ENCODE measurements at regions not wholly inside any gene's neighbourhood (a gene's known extent, or its start where the extent isn't known, plus 50 kb on each side); places are given as distances from the start of the nearest gene placed in this dataset.
A peak's percentile ranks its signal among the peaks of the same experiment; 100 is the strongest.

DNA sequence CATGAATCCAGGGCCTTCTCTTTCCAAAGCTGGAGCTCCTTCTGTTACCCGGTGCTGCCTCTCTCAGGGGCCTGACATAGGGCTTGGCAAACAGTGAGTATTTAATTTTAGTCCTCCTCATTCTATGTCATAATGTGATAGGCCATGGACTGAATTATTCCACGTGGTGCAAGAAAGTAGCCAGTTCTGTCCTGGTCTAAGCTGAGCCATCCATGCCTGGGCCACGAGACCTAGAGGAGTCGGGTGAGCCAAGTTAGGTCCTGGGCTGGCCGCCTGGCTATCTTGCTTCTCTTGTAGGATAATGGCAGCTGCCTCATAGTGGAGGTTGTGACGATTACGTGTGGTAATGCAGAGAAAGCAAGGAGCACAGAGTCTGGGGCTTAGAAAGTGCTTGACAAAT lies 170.6 kb downstream of the FAM43A start:
- Histone ChIP-seq H3K4ac (ENCODE audit: low read depth in 1 of 2, low read length in 2 of 2) (no peak overlapping the region), H3K4me3 (ENCODE audit: insufficient read depth in 1 of 2, low read depth in 1 of 2, low read length in 2 of 2) (no peak overlapping the region), H2BK5ac (ENCODE audit: low read depth, low read length, poor library complexity, severe bottlenecking) (no peak overlapping the region), H3K4me2 (ENCODE audit: low read length, poor library complexity, severe bottlenecking) (no peak overlapping the region), H3K18ac (ENCODE audit: low read depth in 1 of 2, low read length in 2 of 2) (peak overlapping the region in 1 of 2 experiments; percentile 44), H3K36me3 (ENCODE audit: control insufficient read depth in 1 of 2, insufficient read depth in 2 of 2, low read depth in 1 of 2, low read length in 2 of 2) (peaks cover 0 to 2% of the 10 kb centered on the region in 2 experiments), H2AFZ (ENCODE audit: low read depth, low read length) (no peak overlapping the region), H3K27ac (ENCODE audit: low read length, poor library complexity, severe bottlenecking) (no peak overlapping the region), H2AK5ac (ENCODE audit: low read length, severe bottlenecking) (no peak overlapping the region), H3K27me3 (ENCODE audit: control insufficient read depth in 1 of 2, insufficient read depth in 1 of 2, low read length in 2 of 2) (peaks cover 17 to 30% of the 10 kb centered on the region in 2 experiments), H3K14ac (ENCODE audit: low read length in 2 of 2) (no peak overlapping the region), H2BK15ac (ENCODE audit: low read depth, poor library complexity, severe bottlenecking) (no peak overlapping the region), H3K79me1 (replicated peaks; ENCODE audit: low read length, poor library complexity, severe bottlenecking) (no peaks in the 10 kb centered on the region), H4K91ac (ENCODE audit: low read length) (no peak overlapping the region), H2BK120ac (ENCODE audit: low read depth, low read length) (no peak overlapping the region), H4K8ac (ENCODE audit: low read length) (no peak overlapping the region), H3K9ac (ENCODE audit: low read length) (no peak overlapping the region), H3K9me3 (ENCODE audit: control insufficient read depth, low read length) (no peaks in the 10 kb centered on the region), H2BK12ac (ENCODE audit: low read length in 2 of 2) (no peak overlapping the region), H3K4me1 (ENCODE audit: control insufficient read depth, insufficient read depth, low read depth, low read length) (no peaks in the 10 kb centered on the region), H3K23ac (ENCODE audit: low read length in 2 of 2) (peak overlapping the region in 1 of 2 experiments; percentile 50)
- 89% methylated on average over 7 of the region's 7 CpGs for WGBS
- DNase-seq: no peak

DNA sequence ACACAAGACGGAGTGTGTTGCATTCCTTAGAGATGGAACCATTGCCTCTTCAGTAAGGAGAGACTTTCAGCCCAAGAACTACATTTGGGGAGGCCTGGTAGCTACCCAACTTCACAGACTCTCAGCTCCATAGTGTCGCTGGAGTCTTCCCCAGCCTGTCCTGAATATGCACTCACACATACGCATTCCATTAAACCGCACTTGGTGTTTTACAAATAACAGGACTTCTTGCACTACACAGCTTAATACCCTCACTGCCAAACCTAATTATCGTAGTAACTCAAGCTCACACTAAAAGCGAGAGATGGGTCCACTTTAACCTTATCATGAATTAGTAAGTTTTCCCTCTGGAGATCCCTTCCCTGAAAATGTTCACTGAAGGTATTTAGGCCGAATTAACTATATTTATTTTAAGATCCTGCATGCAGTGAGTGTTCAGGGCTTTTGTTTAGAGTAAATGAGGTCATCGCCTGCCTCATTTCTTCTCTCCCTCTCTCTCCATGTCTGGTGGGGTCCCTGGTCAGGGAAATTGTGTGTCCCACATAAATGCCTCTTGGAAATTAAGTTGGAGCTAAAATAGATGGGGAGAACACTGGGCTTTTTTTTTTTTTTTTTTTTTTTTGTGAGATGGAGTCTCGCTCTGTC lies 171.9 kb downstream of the FAM43A start:
- H3K14ac ChIP-seq (ENCODE audit: low read length in 2 of 2): no peak overlapping the region
- 77% methylated on average over 6 of the region's 9 CpGs for WGBS

DNA sequence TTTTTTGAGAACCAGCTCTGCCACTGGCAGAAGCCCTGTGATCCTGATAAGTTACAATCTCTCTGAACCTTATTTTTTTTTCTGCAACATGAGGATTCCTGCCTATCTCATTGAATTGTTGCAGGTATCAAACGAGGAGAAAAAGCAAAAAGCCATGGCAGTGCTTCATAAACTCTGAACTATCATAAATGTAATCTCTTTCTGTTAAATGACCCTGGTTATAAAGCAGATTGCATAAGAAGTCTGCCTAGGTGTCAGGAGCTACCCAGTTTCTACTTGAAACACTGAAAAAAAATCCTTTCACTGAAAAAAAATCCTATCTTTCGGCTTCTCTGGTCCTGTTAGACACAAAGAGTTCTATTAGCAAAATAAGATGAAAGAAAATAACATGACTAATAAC lies 172.7 kb downstream of the FAM43A start:
- Histone ChIP-seq H2AK5ac (ENCODE audit: low read length, severe bottlenecking) (no peak overlapping the region), H3K23ac (ENCODE audit: low read length in 2 of 2) (no peak overlapping the region), H3K14ac (ENCODE audit: low read length in 2 of 2) (no peak overlapping the region), H4K91ac (ENCODE audit: low read length) (no peak overlapping the region), H2BK15ac (ENCODE audit: low read depth, poor library complexity, severe bottlenecking) (no peak overlapping the region), H2BK12ac (ENCODE audit: low read length in 2 of 2) (no peak overlapping the region), H4K8ac (ENCODE audit: low read length) (no peak overlapping the region), H2BK5ac (ENCODE audit: low read depth, low read length, poor library complexity, severe bottlenecking) (no peak overlapping the region), H3K79me1 (replicated peaks; ENCODE audit: low read length, poor library complexity, severe bottlenecking) (no peaks in the 10 kb centered on the region), H3K9me3 (ENCODE audit: control insufficient read depth, low read length) (no peaks in the 10 kb centered on the region), H3K4me2 (ENCODE audit: low read length, poor library complexity, severe bottlenecking) (no peak overlapping the region), H3K9ac (ENCODE audit: low read length) (no peak overlapping the region), H3K27ac (ENCODE audit: low read length, poor library complexity, severe bottlenecking) (no peak overlapping the region), H3K4me3 (ENCODE audit: insufficient read depth in 1 of 2, low read depth in 1 of 2, low read length in 2 of 2) (no peak overlapping the region), H3K36me3 (ENCODE audit: control insufficient read depth in 1 of 2, insufficient read depth in 2 of 2, low read depth in 1 of 2, low read length in 2 of 2) (no peaks in the 10 kb centered on the region), H3K4ac (ENCODE audit: low read depth in 1 of 2, low read length in 2 of 2) (no peak overlapping the region), H2AFZ (ENCODE audit: low read depth, low read length) (no peak overlapping the region), H3K18ac (ENCODE audit: low read depth in 1 of 2, low read length in 2 of 2) (no peak overlapping the region), H3K4me1 (ENCODE audit: control insufficient read depth, insufficient read depth, low read depth, low read length) (no peaks in the 10 kb centered on the region), H3K27me3 (ENCODE audit: control insufficient read depth in 1 of 2, insufficient read depth in 1 of 2, low read length in 2 of 2) (peaks cover 16 to 37% of the 10 kb centered on the region in 2 experiments), H2BK120ac (ENCODE audit: low read depth, low read length) (no peak overlapping the region)
- no peak for DNase-seq
- WGBS: 88% methylated on average over 1 of the region's 2 CpGs

More for the DNA sequence above, 171.9 kb downstream of the FAM43A start:
- Histone ChIP-seq H2BK15ac (ENCODE audit: low read depth, poor library complexity, severe bottlenecking) (no peak overlapping the region), H3K27me3 (ENCODE audit: control insufficient read depth in 1 of 2, insufficient read depth in 1 of 2, low read length in 2 of 2) (peaks cover 13 to 37% of the 10 kb centered on the region in 2 experiments), H3K36me3 (ENCODE audit: control insufficient read depth in 1 of 2, insufficient read depth in 2 of 2, low read depth in 1 of 2, low read length in 2 of 2) (no peaks in the 10 kb centered on the region), H3K79me1 (replicated peaks; ENCODE audit: low read length, poor library complexity, severe bottlenecking) (no peaks in the 10 kb centered on the region), H3K9me3 (ENCODE audit: control insufficient read depth, low read length) (no peaks in the 10 kb centered on the region), H2AK5ac (ENCODE audit: low read length, severe bottlenecking) (no peak overlapping the region), H2BK120ac (ENCODE audit: low read depth, low read length) (no peak overlapping the region), H4K91ac (ENCODE audit: low read length) (no peak overlapping the region), H3K18ac (ENCODE audit: low read depth in 1 of 2, low read length in 2 of 2) (no peak overlapping the region), H3K4ac (ENCODE audit: low read depth in 1 of 2, low read length in 2 of 2) (no peak overlapping the region), H2BK5ac (ENCODE audit: low read depth, low read length, poor library complexity, severe bottlenecking) (no peak overlapping the region), H2AFZ (ENCODE audit: low read depth, low read length) (no peak overlapping the region), H3K4me3 (ENCODE audit: insufficient read depth in 1 of 2, low read depth in 1 of 2, low read length in 2 of 2) (no peak overlapping the region), H3K23ac (ENCODE audit: low read length in 2 of 2) (no peak overlapping the region), H3K4me2 (ENCODE audit: low read length, poor library complexity, severe bottlenecking) (no peak overlapping the region), H3K4me1 (ENCODE audit: control insufficient read depth, insufficient read depth, low read depth, low read length) (no peaks in the 10 kb centered on the region), H4K8ac (ENCODE audit: low read length) (no peak overlapping the region), H3K9ac (ENCODE audit: low read length) (no peak overlapping the region), H3K27ac (ENCODE audit: low read length, poor library complexity, severe bottlenecking) (no peak overlapping the region), H2BK12ac (ENCODE audit: low read length in 2 of 2) (no peak overlapping the region)
- DNase-seq: peak; percentile 57

DNA sequence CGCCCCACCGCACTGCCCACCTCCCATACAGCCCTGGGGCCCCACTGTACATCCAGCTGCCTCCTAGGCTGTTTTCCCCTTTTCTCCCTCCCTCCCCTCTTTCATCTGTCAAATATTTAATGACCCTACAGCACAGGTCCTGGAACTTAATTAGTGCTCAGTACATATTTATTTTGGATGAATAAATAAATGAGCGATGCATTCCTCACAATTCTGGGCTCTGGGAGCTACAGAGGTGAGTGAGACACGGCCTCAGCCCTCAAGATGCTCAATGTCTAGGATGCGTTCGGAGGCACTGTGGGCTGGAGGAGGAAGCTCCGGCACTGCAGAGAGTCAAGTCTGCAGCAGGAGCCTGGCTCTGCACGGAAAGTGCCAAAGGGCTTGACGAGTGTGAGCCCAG lies 175.0 kb downstream of the FAM43A start:
- Histone ChIP-seq H3K4me2 (ENCODE audit: low read length, poor library complexity, severe bottlenecking) (no peak overlapping the region), H3K79me1 (replicated peaks; ENCODE audit: low read length, poor library complexity, severe bottlenecking) (no peaks in the 10 kb centered on the region), H3K4me3 (ENCODE audit: insufficient read depth in 1 of 2, low read depth in 1 of 2, low read length in 2 of 2) (no peak overlapping the region)

More for the DNA sequence above, 175.0 kb downstream of the FAM43A start:
- Histone ChIP-seq H2AK5ac (ENCODE audit: low read length, severe bottlenecking) (no peak overlapping the region), H3K4me1 (ENCODE audit: control insufficient read depth, insufficient read depth, low read depth, low read length) (no peaks in the 10 kb centered on the region), H2BK5ac (ENCODE audit: low read depth, low read length, poor library complexity, severe bottlenecking) (no peak overlapping the region), H3K9me3 (ENCODE audit: control insufficient read depth, low read length) (no peaks in the 10 kb centered on the region), H3K14ac (ENCODE audit: low read length in 2 of 2) (no peak overlapping the region), H3K23ac (ENCODE audit: low read length in 2 of 2) (no peak overlapping the region), H2BK15ac (ENCODE audit: low read depth, poor library complexity, severe bottlenecking) (no peak overlapping the region), H3K4ac (ENCODE audit: low read depth in 1 of 2, low read length in 2 of 2) (no peak overlapping the region), H3K36me3 (ENCODE audit: control insufficient read depth in 1 of 2, insufficient read depth in 2 of 2, low read depth in 1 of 2, low read length in 2 of 2) (no peaks in the 10 kb centered on the region), H3K27ac (ENCODE audit: low read length, poor library complexity, severe bottlenecking) (no peak overlapping the region), H3K9ac (ENCODE audit: low read length) (no peak overlapping the region), H4K91ac (ENCODE audit: low read length) (no peak overlapping the region), H2BK120ac (ENCODE audit: low read depth, low read length) (no peak overlapping the region), H2AFZ (ENCODE audit: low read depth, low read length) (no peak overlapping the region), H3K18ac (ENCODE audit: low read depth in 1 of 2, low read length in 2 of 2) (no peak overlapping the region), H2BK12ac (ENCODE audit: low read length in 2 of 2) (no peak overlapping the region), H3K27me3 (ENCODE audit: control insufficient read depth in 1 of 2, insufficient read depth in 1 of 2, low read length in 2 of 2) (peaks cover 23 to 45% of the 10 kb centered on the region in 2 experiments), H4K8ac (ENCODE audit: low read length) (no peak overlapping the region)
- WGBS: 85% methylated on average over 9 of the region's 9 CpGs
- no peak for DNase-seq

All from mesenchymal stem cell (in vitro differentiated cells and primary cell).